ENCODE measurements at regions not wholly inside any gene's neighbourhood (a gene's known extent, or its start where the extent isn't known, plus 50 kb on each side); places are given as distances from the start of the nearest gene placed in this dataset.

GRCh38 chr1:38608202-38608864, 251.2 kb downstream of the RRAGC start:
- peak in 1 of 2 experiments; percentile 9 for DNase-seq (ENCODE audit: low read depth in 1 of 2, low spot score in 1 of 2)
- Histone ChIP-seq H3K27ac (replicated peaks) (no peak overlapping the region), H3K27me3 (ENCODE audit: insufficient read depth, poor library complexity, severe bottlenecking) (no peaks in the 10 kb centered on the region), H3K4me3 (replicated peaks; ENCODE audit: insufficient read depth, low read length) (no peak overlapping the region)
- TF ChIP-seq POLR2AphosphoS5 (IDR thresholded peaks at IDR 0.05; ENCODE audit: low read depth): no peak
- TF ChIP-seq SPI1 (IDR thresholded peaks at IDR 0.05; ENCODE audit: borderline replicate concordance, low read depth): no peak
- TF ChIP-seq, protein P1, sequence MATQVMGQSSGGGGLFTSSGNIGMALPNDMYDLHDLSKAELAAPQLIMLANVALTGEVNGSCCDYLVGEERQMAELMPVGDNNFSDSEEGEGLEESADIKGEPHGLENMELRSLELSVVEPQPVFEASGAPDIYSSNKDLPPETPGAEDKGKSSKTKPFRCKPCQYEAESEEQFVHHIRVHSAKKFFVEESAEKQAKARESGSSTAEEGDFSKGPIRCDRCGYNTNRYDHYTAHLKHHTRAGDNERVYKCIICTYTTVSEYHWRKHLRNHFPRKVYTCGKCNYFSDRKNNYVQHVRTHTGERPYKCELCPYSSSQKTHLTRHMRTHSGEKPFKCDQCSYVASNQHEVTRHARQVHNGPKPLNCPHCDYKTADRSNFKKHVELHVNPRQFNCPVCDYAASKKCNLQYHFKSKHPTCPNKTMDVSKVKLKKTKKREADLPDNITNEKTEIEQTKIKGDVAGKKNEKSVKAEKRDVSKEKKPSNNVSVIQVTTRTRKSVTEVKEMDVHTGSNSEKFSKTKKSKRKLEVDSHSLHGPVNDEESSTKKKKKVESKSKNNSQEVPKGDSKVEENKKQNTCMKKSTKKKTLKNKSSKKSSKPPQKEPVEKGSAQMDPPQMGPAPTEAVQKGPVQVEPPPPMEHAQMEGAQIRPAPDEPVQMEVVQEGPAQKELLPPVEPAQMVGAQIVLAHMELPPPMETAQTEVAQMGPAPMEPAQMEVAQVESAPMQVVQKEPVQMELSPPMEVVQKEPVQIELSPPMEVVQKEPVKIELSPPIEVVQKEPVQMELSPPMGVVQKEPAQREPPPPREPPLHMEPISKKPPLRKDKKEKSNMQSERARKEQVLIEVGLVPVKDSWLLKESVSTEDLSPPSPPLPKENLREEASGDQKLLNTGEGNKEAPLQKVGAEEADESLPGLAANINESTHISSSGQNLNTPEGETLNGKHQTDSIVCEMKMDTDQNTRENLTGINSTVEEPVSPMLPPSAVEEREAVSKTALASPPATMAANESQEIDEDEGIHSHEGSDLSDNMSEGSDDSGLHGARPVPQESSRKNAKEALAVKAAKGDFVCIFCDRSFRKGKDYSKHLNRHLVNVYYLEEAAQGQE (IDR thresholded peaks at IDR 0.05; ENCODE audit: insufficient replicate concordance, low read depth): no peak

DNA sequence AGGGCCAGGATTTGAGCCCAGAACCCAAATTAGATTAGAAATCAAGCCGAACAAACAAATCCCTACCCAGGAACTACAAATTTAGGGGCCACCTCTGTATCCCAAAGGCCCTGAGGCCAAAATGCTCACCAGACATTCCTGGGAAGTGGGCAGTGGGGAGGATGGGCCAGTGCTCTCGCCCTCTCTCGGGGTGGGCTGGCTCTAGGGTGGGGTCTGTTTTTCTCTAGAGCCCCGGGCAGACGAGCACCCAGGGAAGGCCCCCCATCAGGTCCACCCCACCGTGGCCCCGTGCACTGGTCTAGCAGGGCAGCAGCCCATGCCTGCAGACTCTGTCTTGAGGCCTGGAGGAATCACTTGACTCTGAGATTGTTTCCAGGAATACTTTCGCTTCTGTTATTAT, 252.0 kb downstream of the RRAGC start:
- Histone ChIP-seq H3K27me3 (ENCODE audit: insufficient read depth, poor library complexity, severe bottlenecking) (no peaks in the 10 kb centered on the region), H3K27ac (replicated peaks) (no peak overlapping the region), H3K4me3 (replicated peaks; ENCODE audit: insufficient read depth, low read length) (no peak overlapping the region)
- TF ChIP-seq SPI1 (IDR thresholded peaks at IDR 0.05; ENCODE audit: borderline replicate concordance, low read depth) (no peak), GABPA (IDR thresholded peaks at IDR 0.05; ENCODE audit: low read depth) (no peak), CTCF (IDR thresholded peaks at IDR 0.05; ENCODE audit: insufficient read depth, low read length) (no peak), POLR2AphosphoS5 (IDR thresholded peaks at IDR 0.05; ENCODE audit: low read depth) (no peak)
- TF ChIP-seq, protein P1 (IDR thresholded peaks at IDR 0.05; ENCODE audit: insufficient replicate concordance, low read depth): no peak
- no peak for DNase-seq (ENCODE audit: low read depth in 1 of 2, low spot score in 1 of 2)

GRCh38 chr1:38605063-38605462, 254.5 kb downstream of the RRAGC start:
- DNase-seq (ENCODE audit: low read depth in 1 of 2, low spot score in 1 of 2): no peak
- H3K27me3 ChIP-seq (ENCODE audit: insufficient read depth, poor library complexity, severe bottlenecking): no peaks in the 10 kb centered on the region
- no peak overlapping the region for H3K4me3 ChIP-seq (replicated peaks; ENCODE audit: insufficient read depth, low read length)
- H3K27ac ChIP-seq (replicated peaks): no peak overlapping the region
- TF ChIP-seq POLR2AphosphoS5 (IDR thresholded peaks at IDR 0.05; ENCODE audit: low read depth): no peak
- no peak for TF ChIP-seq GABPA (IDR thresholded peaks at IDR 0.05; ENCODE audit: low read depth)
- TF ChIP-seq, protein P1 (IDR thresholded peaks at IDR 0.05; ENCODE audit: insufficient replicate concordance, low read depth): no peak
- no peak for TF ChIP-seq CTCF (IDR thresholded peaks at IDR 0.05; ENCODE audit: insufficient read depth, low read length)
- TF ChIP-seq SPI1 (IDR thresholded peaks at IDR 0.05; ENCODE audit: borderline replicate concordance, low read depth): no peak

All from HL-60 (cell line).